ENCODE measurements at regions not wholly inside any gene's neighbourhood (a gene's known extent, or its start where the extent isn't known, plus 50 kb on each side); places are given as distances from the start of the nearest gene placed in this dataset.

GRCh38 chr1:188826800-188827199, 1650.9 kb downstream of the BRINP3 start:
- TF ChIP-seq EZH2 (IDR thresholded peaks at IDR 0.05): no peak
- TF ChIP-seq POLR2AphosphoS5 (IDR thresholded peaks at IDR 0.05; ENCODE audit: borderline replicate concordance, low read depth, low read length): no peak

Data from SK-N-MC (cell line).